ENCODE measurements at regions not wholly inside any gene's neighbourhood (a gene's known extent, or its start where the extent isn't known, plus 50 kb on each side); places are given as distances from the start of the nearest gene placed in this dataset.

DNA sequence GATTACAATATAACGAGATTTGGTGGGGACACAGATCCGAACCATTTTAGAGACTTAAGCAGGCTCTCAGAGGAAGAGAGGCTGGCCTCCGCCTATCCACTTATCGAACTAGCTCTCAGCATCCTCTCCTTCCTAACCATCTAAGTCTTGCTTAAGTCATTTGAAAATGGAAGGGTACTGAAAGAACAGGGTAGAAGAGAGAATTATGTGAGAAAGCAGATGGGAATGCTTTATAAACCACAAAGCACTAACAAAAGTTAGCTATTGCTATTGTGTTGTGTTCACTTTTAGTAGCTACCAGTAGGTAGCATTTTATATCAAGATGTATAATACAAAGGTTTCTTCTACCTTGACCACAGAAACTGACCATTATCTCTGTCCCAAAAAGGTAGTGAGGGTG is 153.4 kb upstream of the CADM1 start:
- Histone ChIP-seq H3K4me3 (no peak overlapping the region), H3K9me3 (no peaks in the 10 kb centered on the region), H3K27me3 (peaks cover 0 to 4% of the 10 kb centered on the region in 2 donors)

DNA sequence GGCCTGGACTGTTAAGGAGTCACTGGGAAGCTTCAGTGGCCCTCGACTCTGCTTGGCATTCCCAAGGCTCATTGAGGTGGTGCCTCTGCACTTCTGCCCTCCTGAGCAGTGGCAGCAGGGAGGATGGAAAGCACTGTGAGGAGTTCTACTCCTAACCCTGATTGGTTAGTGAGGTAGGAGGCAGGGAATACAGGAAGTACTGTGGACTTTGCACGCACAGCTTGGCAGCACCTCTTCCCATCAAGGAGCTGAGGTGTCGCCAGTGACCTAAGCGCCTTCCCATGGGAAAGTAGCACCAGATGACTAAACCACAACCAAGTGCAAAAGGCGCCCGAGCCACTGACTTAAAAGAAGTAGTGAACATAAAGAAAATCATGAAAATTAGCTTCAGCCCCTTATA is 152.5 kb upstream of the CADM1 start:
- no peak overlapping the region for H3K4me3 ChIP-seq
- TF ChIP-seq POLR2A (IDR thresholded peaks at IDR 0.05) (no peak), CTCF (IDR thresholded peaks at IDR 0.05) (no peak)
- H3K36me3 ChIP-seq = no peaks in the 10 kb centered on the region
- no peaks in the 10 kb centered on the region for H3K9me3 ChIP-seq
- DNase-seq = peak in 1 of 3 donors; percentile 72
- no peak overlapping the region for H3K27ac ChIP-seq
- H3K27me3 ChIP-seq = peaks cover 0 to 4% of the 10 kb centered on the region in 2 donors
- no peaks in the 10 kb centered on the region for H3K4me1 ChIP-seq

More for the DNA sequence above, 153.4 kb upstream of the CADM1 start:
- Histone ChIP-seq H3K36me3 (no peaks in the 10 kb centered on the region), H3K4me1 (no peaks in the 10 kb centered on the region), H3K27ac (no peak overlapping the region)
- no peak for TF ChIP-seq POLR2A (IDR thresholded peaks at IDR 0.05)
- TF ChIP-seq CTCF (IDR thresholded peaks at IDR 0.05) = no peak
- no peak for DNase-seq

- Histone ChIP-seq H3K27me3 (peaks cover 0 to 4% of the 10 kb centered on the region in 2 donors), H3K9me3 (no peaks in the 10 kb centered on the region), H3K4me3 (no peak overlapping the region), H3K36me3 (no peaks in the 10 kb centered on the region), H3K27ac (no peak overlapping the region), H3K4me1 (no peaks in the 10 kb centered on the region)
- no peak for DNase-seq
- TF ChIP-seq CTCF (IDR thresholded peaks at IDR 0.05) = no peak
- TF ChIP-seq POLR2A (IDR thresholded peaks at IDR 0.05) = no peak
Observed at GRCh38 chr11:115656041-115656440, 151.8 kb upstream of the CADM1 start.

DNA sequence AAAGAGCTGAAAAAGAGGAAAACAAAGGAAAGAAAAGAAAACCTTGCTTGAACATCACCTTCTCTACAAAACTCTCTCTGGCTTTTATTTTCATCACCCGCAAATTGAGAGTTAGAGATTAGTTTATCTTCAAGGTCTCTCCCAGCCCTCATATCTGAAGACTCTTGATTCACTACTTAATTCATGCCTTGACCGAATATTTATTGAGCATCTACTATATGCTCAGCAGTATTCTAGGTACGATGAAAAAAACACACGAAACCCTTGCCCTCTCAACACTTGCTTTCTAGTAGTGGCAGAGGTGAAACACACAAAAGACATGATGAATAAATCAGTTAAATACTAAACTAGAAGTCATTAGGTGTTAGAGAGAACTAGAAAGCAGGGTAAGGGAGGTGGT is 150.6 kb upstream of the CADM1 start:
- no peak overlapping the region for H3K4me3 ChIP-seq
- H3K27me3 ChIP-seq = no peaks in the 10 kb centered on the region
- no peak overlapping the region for H3K27ac ChIP-seq

GRCh38 chr11:115653926-115654325 is 149.7 kb upstream of the CADM1 start:
- Histone ChIP-seq H3K4me3 (no peak overlapping the region), H3K27ac (no peak overlapping the region), H3K9me3 (no peaks in the 10 kb centered on the region), H3K36me3 (no peaks in the 10 kb centered on the region), H3K27me3 (no peaks in the 10 kb centered on the region), H3K4me1 (no peaks in the 10 kb centered on the region)
- peak in 1 of 3 donors; percentile 74 for DNase-seq
- TF ChIP-seq CTCF (IDR thresholded peaks at IDR 0.05) = no peak
- TF ChIP-seq POLR2A (IDR thresholded peaks at IDR 0.05) = no peak

More for the DNA sequence above, 150.6 kb upstream of the CADM1 start:
- no peaks in the 10 kb centered on the region for H3K9me3 ChIP-seq
- H3K4me1 ChIP-seq = no peaks in the 10 kb centered on the region
- H3K36me3 ChIP-seq = no peaks in the 10 kb centered on the region
- no peak for DNase-seq
- TF ChIP-seq CTCF (IDR thresholded peaks at IDR 0.05) (no peak), POLR2A (IDR thresholded peaks at IDR 0.05) (no peak)

DNA sequence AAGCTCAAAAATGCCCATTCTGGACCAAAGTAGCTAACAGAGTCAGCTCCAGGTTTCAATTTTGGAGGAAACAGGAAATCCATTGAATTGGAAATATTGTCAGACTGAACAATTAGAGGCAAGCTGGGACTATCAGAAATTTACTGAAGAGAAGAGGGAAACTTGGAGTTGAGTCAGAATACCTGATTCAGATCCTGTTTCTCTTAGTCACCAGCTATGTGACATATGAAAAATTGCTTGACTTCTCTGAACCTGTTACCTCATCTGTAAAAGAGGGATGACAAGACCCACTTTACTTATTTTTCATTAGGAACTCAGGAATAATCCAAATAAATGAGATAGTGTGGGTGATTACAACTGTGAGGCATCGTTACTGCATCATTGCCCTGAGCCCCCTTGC is 148.9 kb upstream of the CADM1 start:
- Histone ChIP-seq H3K36me3 (no peaks in the 10 kb centered on the region), H3K27ac (no peak overlapping the region), H3K9me3 (no peaks in the 10 kb centered on the region), H3K4me3 (no peak overlapping the region), H3K27me3 (no peaks in the 10 kb centered on the region), H3K4me1 (no peaks in the 10 kb centered on the region)
- TF ChIP-seq POLR2A (IDR thresholded peaks at IDR 0.05) (no peak), CTCF (IDR thresholded peaks at IDR 0.05) (no peak)
- no peak for DNase-seq
